COLO829 (cell line): ENCODE measurements at regions not wholly inside any gene's neighbourhood (a gene's known extent, or its start where the extent isn't known, plus 50 kb on each side); places are given as distances from the start of the nearest gene placed in this dataset.

ENCODE experiments used
- DNase-seq: peaks from one replicate; pipeline ENCODE4 v3.0.0; 2012; ENCODE audit warnings: low spot score

GRCh38 chr2:177059293-177059692, 153.3 kb upstream of the HNRNPA3 start:
- DNase-seq: no peak

- no peak for DNase-seq
These were observed 149.3 kb upstream of the HNRNPA3 start for GRCh38 chr2:177063331-177063730.

- no peak for DNase-seq
These were observed 148.2 kb upstream of the HNRNPA3 start for GRCh38 chr2:177064422-177064821.

- DNase-seq: no peak
These were observed 143.6 kb upstream of the HNRNPA3 start for GRCh38 chr2:177068967-177069366.

DNA sequence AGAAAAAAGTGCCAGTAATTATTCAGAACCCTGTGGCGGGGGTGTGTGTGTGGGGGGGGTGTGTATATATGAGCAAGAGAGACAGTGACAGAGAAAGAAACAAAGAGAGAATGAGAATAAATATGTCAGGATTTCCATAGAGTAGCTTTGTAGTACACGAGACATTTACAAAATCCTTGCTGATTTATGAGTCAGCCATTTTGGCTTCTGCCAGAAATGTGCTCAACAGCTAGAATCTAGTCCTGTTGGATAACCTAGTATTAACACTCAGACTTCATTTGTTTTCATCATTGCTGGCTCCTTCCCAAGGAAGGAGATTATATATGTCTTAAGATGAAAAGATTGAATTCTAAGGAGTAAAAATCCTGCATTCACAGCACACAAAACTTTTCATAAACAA, 140.5 kb upstream of the HNRNPA3 start:
- no peak for DNase-seq

DNA sequence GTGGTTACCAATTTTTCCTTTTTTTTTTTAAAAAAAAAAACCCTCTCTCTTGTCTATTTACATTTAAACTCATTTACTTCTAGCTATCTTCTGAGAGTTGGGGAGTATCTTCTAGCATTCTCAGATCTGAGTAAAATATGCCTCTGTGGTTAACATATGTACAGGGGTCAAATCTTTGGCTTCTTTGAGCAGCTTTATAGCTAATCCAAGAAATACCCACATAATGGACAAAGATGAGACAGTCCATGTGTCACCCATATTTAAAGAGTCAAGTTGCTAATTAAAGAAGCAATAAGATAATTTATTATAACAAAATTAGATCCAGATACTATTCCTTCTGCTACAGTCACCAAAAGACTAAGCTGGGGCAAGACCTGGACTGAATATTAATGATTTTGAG, 139.0 kb upstream of the HNRNPA3 start:
- no peak for DNase-seq

DNA sequence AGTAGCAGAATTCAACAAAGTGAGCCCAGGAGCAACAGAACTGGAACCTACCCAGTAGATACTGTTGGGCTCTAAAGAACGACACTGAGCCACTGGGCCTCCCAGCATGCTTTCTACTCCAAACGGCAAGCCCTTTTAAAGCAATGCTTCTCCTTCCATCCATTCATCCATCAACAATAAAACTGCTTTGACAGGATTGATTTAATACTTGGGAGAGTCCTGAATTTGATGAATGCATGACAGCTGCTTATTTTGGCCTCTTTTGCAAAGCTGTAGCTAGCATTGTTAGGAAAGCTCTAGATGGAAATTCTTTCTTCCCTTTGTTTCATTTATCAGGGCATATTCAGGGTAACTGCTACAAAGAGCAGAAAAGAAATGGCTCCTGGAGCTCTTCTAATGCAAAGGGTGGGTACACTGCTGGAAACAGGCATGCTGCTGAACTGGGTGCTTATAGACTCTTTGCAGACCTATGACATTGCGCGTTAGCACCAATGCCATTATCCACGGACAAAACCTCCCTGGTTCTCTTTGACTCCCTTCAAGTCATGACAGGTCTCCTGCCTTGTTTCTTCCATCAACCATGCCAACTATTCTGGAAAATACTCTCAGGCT, 138.4 kb upstream of the HNRNPA3 start:
- no peak for DNase-seq

DNA sequence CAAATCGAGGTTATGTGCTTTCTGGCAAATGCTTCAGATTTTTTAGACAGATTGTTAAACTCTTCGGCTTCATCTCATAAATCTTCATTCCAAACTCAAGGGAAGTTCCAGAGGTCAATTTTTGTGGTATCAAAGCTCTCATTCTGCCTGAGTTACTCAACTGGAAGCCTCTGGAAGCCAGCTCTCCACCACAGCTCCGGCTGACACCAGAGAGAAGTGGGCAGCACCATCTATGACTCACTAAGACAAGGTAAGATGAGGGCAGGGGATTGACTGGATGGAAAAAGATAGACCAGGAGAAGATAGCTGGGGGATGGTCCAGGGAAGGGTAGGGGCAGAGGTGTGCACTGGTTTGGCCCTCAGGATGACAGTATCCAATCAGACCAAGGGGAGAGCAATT, 137.3 kb upstream of the HNRNPA3 start:
- DNase-seq: no peak

GRCh38 chr2:177076636-177077179, 135.9 kb upstream of the HNRNPA3 start:
- DNase-seq: no peak

DNA sequence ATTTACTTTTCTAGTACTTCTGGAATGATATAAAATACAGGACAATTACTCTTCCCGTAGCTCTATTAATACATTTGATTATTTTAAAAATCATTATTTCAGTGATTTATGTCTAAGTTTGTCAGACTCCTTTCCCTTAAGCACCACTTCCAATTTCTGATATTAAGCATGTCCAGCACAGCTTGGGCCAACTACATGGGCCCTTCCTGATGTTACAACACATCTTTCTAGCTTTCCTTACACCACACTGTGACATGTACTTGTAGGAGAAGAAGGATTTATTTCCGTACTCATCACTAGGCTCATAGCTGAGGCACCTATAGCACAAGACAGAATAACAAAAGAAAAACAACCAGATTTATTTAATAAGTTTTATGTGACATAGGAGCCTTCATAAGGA, 134.8 kb upstream of the HNRNPA3 start:
- no peak for DNase-seq

DNA sequence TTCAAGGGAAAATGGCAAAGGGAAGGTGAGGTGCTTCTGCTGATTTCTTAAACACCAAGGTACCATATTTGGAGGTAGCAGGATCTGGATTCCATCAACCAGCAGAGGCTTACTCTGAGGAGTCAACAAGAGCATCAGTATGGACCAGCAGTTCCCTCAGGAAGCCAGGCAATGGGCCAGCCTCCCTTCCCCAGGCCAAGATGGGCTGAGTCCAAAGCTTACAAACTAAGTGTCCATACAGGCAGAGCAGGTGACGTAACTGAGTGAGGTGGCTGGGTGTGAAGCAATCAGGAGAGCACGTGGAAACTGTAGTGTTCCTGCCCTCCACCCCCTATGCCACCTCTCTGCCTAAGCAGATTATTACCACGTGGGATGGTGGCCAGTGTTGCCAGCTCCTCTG, 134.2 kb upstream of the HNRNPA3 start:
- DNase-seq: no peak

DNA sequence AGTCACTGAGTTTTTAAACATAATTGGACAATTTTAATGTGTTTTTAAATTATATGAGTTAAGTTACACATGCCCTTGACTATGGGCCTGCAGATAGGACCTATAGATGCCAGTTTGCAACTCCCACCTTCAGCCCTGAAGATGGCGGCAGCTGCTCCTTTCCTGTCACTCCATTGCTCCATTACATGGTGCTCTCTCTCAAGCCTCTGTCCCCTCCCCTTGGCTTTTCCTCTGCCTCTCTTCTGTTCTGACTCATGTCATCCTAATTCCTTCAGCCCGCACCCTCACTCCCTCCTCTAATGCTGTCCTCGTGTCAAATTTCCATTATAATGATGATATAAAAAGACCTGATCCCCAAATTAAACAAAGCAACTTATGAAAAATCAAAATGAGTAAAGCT, 133.7 kb upstream of the HNRNPA3 start:
- no peak for DNase-seq

DNA sequence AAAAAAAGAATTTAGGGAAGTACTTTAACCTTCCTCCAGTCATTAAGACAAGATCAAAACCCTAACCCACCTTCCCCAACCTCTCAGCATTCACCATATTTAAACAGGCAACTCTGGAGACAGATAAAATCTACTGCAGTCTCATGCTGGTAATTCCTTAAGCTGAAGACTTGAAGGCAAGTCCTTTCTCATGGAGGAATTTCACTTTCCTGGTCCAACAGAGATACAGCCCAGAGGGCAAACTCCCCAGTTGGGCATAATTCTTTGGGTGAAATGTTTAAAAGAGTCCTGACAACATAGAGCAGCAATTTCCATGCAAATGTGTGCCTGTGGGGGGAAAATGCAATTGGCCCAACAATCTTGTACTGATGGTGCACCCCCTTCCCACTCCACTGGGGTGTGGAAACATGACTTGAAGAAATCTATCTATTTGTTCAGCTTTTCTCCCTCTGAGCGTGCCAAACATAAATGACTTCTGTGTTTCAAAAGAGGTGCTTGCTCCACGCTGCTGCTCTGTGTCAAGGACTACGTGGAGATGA, 131.8 kb upstream of the HNRNPA3 start:
- no peak for DNase-seq

DNA sequence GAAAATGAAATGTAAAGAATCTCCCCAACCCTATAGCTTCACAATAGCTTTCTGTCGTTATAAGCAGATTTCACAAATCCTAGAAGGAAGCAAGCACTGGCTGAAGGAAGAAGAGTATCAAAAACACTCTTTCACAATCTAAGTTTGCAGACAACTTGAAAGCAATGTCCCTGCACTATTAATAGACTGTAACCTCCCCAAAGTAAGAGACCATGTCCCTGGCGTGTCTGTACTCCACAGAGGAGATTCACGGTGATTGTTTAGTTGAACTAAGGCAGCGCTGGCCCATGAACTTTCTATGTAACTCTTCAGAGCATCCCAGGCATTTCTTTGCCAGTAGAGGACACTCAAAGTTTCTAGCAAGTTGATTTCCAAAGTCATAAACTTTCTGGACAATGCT, 128.0 kb upstream of the HNRNPA3 start:
- no peak for DNase-seq

DNA sequence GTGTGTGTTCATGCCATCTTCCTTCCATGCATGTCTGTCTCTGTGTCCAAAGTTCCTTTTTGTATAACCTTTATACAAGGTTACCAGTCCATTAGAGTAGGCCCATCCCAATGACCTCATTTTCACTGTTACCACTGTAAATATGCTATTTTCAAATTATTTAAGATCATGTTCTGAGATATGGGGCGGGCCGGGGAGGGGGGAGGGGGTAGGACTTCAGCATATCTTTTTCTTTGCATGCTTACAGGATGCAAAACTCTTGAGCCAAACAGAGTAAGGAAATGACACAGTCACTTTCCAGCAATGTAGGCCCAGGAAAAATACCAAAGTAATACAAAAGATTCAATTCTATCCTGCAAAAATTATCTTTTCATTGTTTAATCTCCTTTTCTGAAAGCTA, 124.1 kb upstream of the HNRNPA3 start:
- DNase-seq: no peak

DNA sequence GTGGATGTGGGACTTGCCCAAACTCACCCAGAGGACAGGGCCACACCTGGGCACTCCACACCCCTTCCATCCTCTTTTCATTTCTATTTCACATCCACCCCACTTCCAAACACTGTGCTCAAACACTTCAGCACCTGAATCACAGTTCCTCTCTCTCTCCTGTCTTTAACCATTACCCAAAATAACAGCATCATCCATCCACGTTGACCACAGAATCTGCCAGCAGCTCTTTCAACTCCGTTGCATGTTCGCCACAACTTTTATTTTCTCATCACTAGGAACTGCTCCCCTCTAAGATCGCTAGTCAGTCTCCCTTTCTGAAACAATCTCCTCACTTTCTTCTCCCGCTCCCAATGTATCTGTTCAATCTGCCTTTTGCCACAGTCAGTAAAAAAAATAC, 121.6 kb upstream of the HNRNPA3 start:
- no peak for DNase-seq

- DNase-seq: no peak
These were observed 119.2 kb upstream of the HNRNPA3 start for GRCh38 chr2:177093371-177093770.

DNA sequence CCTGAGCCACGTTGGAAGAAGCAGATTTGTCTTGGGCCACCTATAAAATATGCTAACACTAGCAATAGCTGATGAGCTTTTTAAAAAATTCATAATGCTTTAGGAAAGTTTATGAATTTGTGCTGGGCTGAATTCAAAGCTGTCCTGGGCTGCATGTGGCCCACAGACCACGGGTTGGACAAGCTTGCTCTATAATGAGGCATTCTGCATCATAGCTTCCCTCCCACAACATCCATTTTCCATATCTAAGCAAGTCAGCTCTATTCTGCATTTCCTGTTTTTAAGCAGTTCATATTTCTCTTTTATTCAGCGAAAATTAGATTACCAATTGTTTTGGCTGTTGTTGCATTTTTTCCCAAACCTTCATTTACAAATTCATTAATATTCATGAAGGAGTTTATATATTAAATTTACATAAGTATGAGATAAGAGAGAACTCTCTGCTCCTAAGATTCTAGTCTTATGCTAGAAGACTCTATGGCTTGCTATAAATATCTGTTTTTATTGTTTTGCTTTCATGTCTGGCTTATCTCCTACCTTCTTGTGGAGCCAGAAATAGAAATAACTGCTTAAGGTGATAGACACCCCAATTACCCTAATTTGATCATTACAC, 114.5 kb upstream of the HNRNPA3 start:
- DNase-seq: no peak

DNA sequence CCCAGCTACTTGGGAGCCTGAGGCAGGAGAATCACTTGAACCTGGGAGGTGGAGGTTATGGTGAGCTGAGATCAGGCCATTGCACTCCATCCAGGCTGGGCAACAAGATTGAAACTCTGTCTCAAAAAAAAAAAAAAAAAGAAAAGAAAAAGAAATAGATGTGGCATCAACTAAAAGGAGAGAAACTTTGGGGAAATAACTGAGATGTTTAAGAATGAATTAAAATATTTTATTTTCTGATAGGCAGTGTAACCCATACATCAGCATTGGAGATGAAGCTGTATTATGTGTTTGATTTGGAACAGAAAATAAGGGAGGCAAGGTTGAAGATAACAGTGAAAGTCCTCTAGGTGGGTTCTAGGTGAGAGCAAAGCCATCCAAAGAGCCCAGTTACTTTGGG, 110.7 kb upstream of the HNRNPA3 start:
- DNase-seq: no peak

DNA sequence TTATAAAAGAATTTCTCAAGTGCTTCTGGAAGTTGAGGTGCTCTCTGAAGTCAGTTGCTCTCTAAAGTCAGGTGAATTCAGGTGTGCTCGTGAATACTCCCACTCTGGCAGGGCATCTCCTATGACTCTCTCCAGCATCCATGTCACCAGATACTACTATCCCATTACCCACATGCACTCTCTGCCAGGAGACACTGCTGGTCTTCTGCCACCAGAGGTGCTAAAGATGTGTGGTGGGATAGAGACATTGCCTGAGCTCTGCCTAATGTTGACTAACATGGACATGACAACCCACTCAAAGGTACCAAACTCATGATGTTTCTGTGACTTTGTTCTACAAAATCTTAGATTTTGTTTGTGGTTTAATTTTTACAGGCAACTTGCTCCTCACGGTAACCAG, 106.4 kb upstream of the HNRNPA3 start:
- no peak for DNase-seq

DNA sequence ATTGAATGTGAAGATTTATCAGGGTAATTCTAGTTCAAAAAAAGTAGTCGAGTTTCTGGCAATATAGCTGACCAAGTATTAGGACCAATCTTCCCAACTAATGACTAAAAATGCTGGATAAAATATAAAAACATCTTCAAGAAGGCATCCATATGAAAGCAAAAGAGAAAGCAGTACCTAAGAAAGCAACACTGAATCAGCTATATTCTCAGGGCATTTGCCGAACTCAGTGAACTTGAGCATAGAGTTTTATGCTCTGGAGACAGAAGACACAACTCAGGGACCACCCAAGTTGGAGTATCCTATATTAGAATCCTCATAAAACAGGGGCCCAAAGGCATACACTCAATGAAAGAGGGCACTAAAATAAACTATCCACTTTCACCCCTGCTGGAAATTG, 103.7 kb upstream of the HNRNPA3 start:
- DNase-seq: no peak

GRCh38 chr2:177114712-177115111, 97.9 kb upstream of the HNRNPA3 start:
- no peak for DNase-seq

DNA sequence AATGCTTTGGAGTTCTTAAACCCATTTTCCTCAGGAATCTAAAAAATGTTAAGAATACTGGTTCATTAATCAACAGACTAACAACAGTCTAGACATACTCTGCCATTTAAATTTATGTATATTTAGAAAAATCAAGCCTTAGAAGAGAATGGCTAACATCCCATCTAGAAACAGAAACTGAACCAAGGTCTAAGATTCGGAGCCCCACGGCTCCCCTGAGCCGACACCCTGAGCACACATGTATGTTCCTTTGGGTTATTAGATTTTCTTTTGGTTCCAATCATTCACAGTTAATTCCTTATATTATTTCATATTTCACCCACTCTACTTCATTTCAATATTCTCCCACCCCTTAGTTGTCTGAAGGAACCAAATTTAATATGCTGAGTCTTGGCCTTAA, 94.8 kb upstream of the HNRNPA3 start:
- no peak for DNase-seq

DNA sequence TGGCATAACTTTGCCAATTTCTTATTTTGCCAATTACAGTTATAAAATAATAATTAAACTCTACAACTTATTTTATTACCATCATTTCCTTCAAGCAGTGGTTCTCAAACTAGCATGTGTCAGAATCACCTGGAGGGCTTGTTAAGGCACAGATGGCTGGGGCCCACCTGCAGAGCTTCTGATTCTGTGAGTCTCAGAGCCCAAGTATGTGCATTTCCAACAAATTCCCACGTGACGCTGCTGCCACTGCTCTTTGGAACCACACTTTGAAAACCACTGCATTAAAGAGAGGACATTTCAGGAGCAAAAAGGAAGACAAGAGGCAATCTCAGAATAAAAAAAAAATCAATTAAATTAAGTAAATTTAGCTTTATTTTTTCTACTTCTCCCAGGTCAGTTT, 94.0 kb upstream of the HNRNPA3 start:
- no peak for DNase-seq
